Esophagus muscularis mucosa (tissue), 3 donors: ENCODE measurements at regions not wholly inside any gene's neighbourhood (a gene's known extent, or its start where the extent isn't known, plus 50 kb on each side); places are given as distances from the start of the nearest gene placed in this dataset.
"Not testable (repeated sequence)": the region's sequence is repeated elsewhere in the genome, so short reads cannot be mapped to it uniquely, and the experiment has no call there.

Source experiments
- CTCF ChIP-seq, 3 experiments: fragments of 200-600 bp in 2 of 3; fragments of 450-650 bp in 1 of 3; sonication (generic) in 2 of 3; IDR thresholded peaks; one replicate each; pipeline ENCODE4 v1.5.1; 2017 to 2019; ENCODE audit warnings: antibody characterized with exemption in 3 of 3, mild to moderate bottlenecking in 2 of 3, moderate library complexity in 1 of 3
- POLR2A ChIP-seq: fragments of 450-650 bp; IDR thresholded peaks from one replicate; pipeline ENCODE4 v1.6.1; 2017; ENCODE audit warnings: antibody characterized with exemption, moderate library complexity, mild to moderate bottlenecking, low read depth

- TF ChIP-seq CTCF (IDR thresholded peaks at IDR 0.05); POLR2A: not testable (repeated sequence)
Measured at GRCh38 chr1:222906271-222906739, 91.5 kb downstream of the DISP1 start.
